ENCODE measurements at regions not wholly inside any gene's neighbourhood (a gene's known extent, or its start where the extent isn't known, plus 50 kb on each side); places are given as distances from the start of the nearest gene placed in this dataset.

- TF ChIP-seq CTCF (IDR thresholded peaks at IDR 0.05; ENCODE audit: low read depth, low read length) = no peak
- no peak for TF ChIP-seq MYC (IDR thresholded peaks at IDR 0.05; ENCODE audit: low read depth, low read length)
- no peak for TF ChIP-seq POLR2A (IDR thresholded peaks at IDR 0.05; ENCODE audit: extremely low read depth, insufficient read length)
Measured at GRCh38 chr1:29825274-29825940, 589.1 kb downstream of the PTPRU start.

Measured in NB4 (cell line).